Ishikawa (cell line): ENCODE measurements at regions not wholly inside any gene's neighbourhood (a gene's known extent, or its start where the extent isn't known, plus 50 kb on each side); places are given as distances from the start of the nearest gene placed in this dataset.
A peak's percentile ranks its signal among the peaks of the same experiment; 100 is the strongest.

Experiments
- CEBPB ChIP-seq: IDR thresholded peaks from 2 replicates; pipeline ENCODE4 v1.6.1; 2012
- CREB1 ChIP-seq: IDR thresholded peaks from 2 replicates; pipeline ENCODE4 v1.6.1; 2012; ENCODE audit warnings: low read depth
- EGR1 ChIP-seq: IDR thresholded peaks from 2 replicates; pipeline ENCODE4 v1.6.1; 2012
- EP300 ChIP-seq: IDR thresholded peaks from 2 replicates; pipeline ENCODE4 v1.6.1; 2012; ENCODE audit warnings: borderline replicate concordance
- FOXM1 ChIP-seq: IDR thresholded peaks from 2 replicates; pipeline ENCODE4 v1.6.1; 2012; ENCODE audit warnings: low read depth, borderline replicate concordance
- NFIC ChIP-seq: IDR thresholded peaks from 2 replicates; pipeline ENCODE4 v1.6.1; 2012
- RAD21 ChIP-seq: IDR thresholded peaks from 2 replicates; pipeline ENCODE4 v1.6.1; 2012; ENCODE audit warnings: low read depth
- TAF1 ChIP-seq: IDR thresholded peaks from 2 replicates; pipeline ENCODE4 v1.6.1; 2012; ENCODE audit warnings: low read depth, mild to moderate bottlenecking
- TCF12 ChIP-seq: IDR thresholded peaks from 2 replicates; pipeline ENCODE4 v1.6.1; 2012; ENCODE audit warnings: low read depth
- TEAD4 ChIP-seq: IDR thresholded peaks from 2 replicates; pipeline ENCODE4 v1.6.1; 2012
- YY1 ChIP-seq: IDR thresholded peaks from 2 replicates; pipeline ENCODE4 v1.6.1; 2012; ENCODE audit warnings: low read depth
- ZBTB7A ChIP-seq: IDR thresholded peaks from 2 replicates; pipeline ENCODE4 v1.6.1; 2012; ENCODE audit warnings: low read depth
- TF ChIP-seq, protein P1 (sequence below): IDR thresholded peaks from 2 replicates; pipeline ENCODE4 v1.6.1; 2012; ENCODE audit warnings: low read depth, mild to moderate bottlenecking
- TF ChIP-seq, protein P2 (sequence below): IDR thresholded peaks from 2 replicates; pipeline ENCODE4 v1.6.1; 2012
- TF ChIP-seq, protein P3 (sequence below): IDR thresholded peaks from 2 replicates; pipeline ENCODE4 v1.6.1; 2012

DNA sequence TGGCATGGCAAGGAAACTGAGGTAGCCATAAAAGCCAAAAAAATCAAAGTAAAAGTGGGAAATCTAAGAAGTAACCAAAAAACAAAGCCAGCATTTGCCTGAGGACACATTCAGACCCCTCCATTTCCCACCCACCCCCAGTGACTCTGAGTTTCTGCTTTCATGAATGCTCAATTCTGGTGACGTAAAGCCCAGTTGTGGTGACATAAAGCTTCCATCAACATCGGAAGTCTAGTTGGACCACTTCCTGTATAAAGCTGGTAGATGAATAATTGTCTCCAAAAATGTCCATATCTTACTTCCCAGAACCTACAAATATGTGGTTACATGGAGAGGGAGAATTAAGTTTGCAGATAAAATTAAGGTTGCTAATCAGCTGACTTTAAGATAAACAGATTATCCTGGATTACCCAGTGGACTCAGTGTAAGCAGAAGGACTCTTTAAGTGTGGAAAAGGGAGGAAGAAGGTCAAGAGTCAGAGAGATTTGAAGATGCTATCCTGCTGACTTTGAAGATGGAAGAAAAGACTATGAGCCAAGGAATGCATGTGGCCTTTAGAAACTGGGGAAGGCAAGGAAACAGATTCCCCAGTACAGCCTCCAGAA, 62.0 kb upstream of the ST3GAL6 start:
- TF ChIP-seq YY1 = no peak
- no peak for TF ChIP-seq RAD21
- TF ChIP-seq, protein P1, sequence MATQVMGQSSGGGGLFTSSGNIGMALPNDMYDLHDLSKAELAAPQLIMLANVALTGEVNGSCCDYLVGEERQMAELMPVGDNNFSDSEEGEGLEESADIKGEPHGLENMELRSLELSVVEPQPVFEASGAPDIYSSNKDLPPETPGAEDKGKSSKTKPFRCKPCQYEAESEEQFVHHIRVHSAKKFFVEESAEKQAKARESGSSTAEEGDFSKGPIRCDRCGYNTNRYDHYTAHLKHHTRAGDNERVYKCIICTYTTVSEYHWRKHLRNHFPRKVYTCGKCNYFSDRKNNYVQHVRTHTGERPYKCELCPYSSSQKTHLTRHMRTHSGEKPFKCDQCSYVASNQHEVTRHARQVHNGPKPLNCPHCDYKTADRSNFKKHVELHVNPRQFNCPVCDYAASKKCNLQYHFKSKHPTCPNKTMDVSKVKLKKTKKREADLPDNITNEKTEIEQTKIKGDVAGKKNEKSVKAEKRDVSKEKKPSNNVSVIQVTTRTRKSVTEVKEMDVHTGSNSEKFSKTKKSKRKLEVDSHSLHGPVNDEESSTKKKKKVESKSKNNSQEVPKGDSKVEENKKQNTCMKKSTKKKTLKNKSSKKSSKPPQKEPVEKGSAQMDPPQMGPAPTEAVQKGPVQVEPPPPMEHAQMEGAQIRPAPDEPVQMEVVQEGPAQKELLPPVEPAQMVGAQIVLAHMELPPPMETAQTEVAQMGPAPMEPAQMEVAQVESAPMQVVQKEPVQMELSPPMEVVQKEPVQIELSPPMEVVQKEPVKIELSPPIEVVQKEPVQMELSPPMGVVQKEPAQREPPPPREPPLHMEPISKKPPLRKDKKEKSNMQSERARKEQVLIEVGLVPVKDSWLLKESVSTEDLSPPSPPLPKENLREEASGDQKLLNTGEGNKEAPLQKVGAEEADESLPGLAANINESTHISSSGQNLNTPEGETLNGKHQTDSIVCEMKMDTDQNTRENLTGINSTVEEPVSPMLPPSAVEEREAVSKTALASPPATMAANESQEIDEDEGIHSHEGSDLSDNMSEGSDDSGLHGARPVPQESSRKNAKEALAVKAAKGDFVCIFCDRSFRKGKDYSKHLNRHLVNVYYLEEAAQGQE = no peak
- TF ChIP-seq TCF12 = no peak
- TF ChIP-seq CREB1 = no peak
- no peak for TF ChIP-seq TEAD4
- no peak for TF ChIP-seq ZBTB7A

DNA sequence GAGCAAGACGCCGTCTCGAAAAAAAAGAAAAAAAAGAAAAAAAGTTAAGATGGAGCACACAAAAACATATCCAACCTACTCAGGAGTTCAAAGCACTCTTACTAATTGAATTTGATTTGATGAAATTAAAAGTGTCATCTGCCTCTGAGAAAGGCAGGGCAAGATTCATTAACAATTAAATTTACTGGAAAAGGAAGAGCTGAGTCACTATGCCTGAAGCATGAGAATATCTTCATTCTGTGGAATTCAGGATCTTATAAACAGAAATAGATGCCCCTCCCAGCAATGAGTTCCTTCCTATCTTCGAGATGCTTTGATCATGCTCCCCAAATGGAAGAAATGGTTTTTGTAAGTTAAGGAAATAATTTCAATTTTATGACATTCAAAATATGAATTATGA, 61.0 kb upstream of the ST3GAL6 start:
- TF ChIP-seq FOXM1 (no peak), CEBPB (no peak), TCF12 (no peak), YY1 (no peak), EP300 (no peak), TAF1 (no peak), NFIC (no peak), RAD21 (no peak), CREB1 (no peak), EGR1 (no peak), TEAD4 (no peak), ZBTB7A (no peak)
- TF ChIP-seq, protein P2, sequence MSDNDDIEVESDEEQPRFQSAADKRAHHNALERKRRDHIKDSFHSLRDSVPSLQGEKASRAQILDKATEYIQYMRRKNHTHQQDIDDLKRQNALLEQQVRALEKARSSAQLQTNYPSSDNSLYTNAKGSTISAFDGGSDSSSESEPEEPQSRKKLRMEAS = no peak
- TF ChIP-seq, protein P3, sequence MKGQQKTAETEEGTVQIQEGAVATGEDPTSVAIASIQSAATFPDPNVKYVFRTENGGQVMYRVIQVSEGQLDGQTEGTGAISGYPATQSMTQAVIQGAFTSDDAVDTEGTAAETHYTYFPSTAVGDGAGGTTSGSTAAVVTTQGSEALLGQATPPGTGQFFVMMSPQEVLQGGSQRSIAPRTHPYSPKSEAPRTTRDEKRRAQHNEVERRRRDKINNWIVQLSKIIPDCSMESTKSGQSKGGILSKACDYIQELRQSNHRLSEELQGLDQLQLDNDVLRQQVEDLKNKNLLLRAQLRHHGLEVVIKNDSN = no peak
- TF ChIP-seq, protein P1 = no peak

DNA sequence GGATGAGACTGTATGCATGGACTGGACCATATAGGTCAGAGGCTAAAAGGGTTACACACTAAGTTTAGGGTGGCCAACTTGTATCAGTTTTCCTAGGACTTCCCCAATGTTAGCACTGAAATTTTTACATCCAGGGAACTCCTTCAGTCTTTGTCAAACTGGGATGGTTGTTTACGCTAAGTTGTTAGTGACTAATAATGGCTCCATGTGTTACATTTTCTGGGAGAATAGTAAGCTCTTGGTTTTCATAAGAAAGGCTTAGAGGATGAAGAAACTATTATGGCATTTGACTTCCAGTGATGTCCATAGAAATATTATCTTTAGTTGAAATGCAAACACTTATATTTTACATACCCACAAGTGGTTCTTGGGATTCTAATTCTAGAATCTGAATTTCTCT, 57.9 kb upstream of the ST3GAL6 start:
- TF ChIP-seq TAF1 (no peak), TCF12 (no peak), EP300 (no peak)
- TF ChIP-seq, protein P2 = no peak

DNA sequence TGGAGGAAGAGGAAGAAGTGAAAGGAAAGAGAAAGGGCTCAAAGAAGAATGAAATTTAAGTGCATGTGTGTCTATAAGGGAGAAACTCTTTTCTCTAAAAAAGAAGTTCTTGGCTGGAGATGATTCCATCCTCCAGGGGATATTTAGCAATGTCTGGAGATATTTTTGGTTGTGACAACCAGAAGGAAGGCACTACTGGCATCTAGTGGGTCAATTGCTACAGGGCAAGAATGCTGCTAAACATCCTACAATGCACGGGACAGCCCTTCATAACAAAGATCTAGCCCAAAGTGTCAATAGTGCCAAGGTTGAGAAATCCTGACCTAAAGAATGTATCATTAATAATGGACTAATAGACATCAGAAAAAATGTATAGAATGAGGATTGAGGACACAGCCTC, 57.4 kb upstream of the ST3GAL6 start:
- TF ChIP-seq NFIC = no peak
- TF ChIP-seq RAD21 = peak; percentile 33; the same call in 1 of the 2 replicates

DNA sequence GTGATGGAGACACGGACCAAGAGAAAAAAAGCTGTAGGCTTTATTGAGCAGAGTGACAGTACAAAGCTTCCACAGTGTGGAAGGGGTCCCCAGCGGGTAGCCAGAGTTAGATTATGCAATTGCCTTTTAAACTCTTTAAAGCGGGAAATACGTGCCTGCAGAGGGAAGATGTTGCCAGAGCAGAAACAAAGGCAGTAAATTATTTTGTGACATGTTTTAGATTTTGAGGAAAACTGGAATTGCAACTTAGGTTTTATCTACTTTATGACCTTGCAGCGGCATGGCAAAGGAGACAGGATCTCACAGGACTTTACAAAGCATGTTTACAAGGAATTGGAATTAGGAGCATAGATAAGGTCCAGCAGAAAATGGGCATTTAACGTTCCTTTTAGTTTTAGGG, 54.5 kb upstream of the ST3GAL6 start:
- TF ChIP-seq CEBPB = peak; percentile 34; the same call in 1 of the 2 replicates

DNA sequence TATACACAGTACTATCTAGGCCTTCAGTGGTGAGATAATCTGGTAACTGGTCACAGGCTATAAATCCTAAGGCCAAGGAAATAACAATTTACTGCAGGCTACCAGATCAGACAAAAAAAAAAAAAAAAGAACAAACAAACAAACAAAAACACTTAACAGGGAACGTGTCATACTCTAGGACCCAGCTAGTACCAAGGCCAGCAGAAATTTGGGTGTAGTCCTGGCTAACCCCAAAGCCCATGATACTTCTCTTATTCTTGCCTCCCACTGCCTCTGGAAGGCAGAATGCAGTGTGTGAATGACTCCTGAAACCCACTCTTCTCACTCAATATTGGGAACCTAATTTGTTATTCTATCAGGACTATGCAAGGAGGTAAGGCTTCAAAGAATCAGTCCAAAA, 53.7 kb upstream of the ST3GAL6 start:
- TF ChIP-seq NFIC = no peak
- TF ChIP-seq TEAD4 = no peak
- TF ChIP-seq ZBTB7A = no peak
- TF ChIP-seq, protein P3 = no peak
- no peak for TF ChIP-seq EP300
- no peak for TF ChIP-seq FOXM1
- TF ChIP-seq CEBPB = no peak
- no peak for TF ChIP-seq CREB1
- TF ChIP-seq EGR1 = no peak
- no peak for TF ChIP-seq RAD21
- TF ChIP-seq, protein P1 = no peak
- TF ChIP-seq, protein P2 = no peak
- TF ChIP-seq YY1 = no peak
- TF ChIP-seq TCF12 = no peak
- TF ChIP-seq TAF1 = no peak
